Fibroblast of skin of scalp (primary cell): ENCODE measurements at regions not wholly inside any gene's neighbourhood (a gene's known extent, or its start where the extent isn't known, plus 50 kb on each side); places are given as distances from the start of the nearest gene placed in this dataset.
"Not testable (repeated sequence)": the region's sequence is repeated elsewhere in the genome, so short reads cannot be mapped to it uniquely, and the experiment has no call there.

Experiments used
- DNase-seq: peaks from one replicate; pipeline ENCODE4 v3.0.0-alpha.2; 2013

DNA sequence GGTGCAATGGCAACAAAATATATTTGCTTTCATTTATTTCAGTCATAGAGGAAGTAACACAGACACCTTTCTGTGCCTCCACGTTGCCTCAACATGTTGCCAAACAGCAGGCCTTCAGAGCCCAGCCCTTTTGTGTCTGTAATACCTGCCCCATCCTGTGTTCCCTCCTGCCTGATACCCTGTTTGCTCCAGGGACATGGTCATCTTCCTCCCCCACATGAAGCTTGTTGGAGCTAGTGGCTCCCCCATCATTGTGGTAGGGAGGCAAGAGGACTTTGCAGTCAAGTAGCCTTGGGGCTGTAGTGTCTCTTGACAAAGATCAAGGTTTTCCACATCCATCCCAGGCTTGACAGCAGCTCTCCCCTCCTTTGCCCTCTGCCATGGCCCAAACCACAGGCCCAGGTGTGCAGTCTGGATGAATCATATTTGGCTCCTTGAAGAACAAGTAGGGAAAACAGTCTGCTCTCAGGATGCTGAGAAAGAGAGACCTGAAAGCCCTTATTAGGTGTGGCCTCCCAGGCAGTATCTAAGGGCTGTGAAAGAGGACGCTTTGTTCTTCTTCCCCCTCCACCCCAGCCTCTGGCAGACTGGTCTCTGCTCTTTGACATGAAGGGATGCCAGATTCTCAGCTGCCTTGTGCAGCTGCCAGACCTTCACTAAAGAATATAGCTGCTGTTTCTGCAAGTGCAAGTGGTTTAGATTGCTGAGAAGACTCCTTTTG lies 329.0 kb downstream of the C12orf75 start:
- DNase-seq, result no peak

DNA sequence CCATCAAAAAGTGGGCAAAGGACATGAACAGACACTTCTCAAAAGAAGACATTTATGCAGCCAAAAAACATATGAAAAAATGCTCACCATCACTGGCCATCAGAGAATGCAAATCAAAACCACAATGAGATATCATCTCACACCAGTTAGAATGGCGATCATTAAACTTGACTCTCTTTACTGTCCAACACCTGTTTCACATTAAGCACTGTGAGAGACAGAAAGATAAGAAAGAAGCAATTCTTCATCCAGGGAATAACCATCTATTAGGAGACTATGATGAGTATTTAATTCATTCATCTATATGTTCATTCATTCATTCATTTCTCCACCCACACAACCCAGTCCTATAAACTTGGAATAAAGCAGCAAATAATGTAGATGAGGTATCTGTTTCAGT lies 334.3 kb downstream of the C12orf75 start:
- DNase-seq, result not testable (repeated sequence)

DNA sequence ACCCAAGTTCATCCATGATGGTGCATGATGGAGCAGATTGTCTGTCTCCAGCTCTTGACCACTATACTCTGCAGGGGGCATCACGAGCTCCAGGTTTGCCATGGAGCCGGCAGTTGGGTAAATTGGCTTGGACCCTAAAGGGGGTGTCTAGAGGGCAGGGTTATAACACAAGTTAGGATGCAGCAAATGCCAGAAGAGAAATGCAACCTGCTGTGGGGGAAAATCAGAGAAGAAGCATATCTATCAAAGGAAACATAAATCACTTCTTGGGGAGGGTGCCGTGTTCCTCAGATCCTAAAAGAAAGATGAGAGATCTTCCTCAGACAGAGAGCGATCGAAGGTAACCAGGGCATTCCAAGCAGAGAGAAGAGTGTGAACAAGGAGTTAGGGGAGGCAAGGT lies 334.9 kb downstream of the C12orf75 start:
- DNase-seq, result no peak

DNA sequence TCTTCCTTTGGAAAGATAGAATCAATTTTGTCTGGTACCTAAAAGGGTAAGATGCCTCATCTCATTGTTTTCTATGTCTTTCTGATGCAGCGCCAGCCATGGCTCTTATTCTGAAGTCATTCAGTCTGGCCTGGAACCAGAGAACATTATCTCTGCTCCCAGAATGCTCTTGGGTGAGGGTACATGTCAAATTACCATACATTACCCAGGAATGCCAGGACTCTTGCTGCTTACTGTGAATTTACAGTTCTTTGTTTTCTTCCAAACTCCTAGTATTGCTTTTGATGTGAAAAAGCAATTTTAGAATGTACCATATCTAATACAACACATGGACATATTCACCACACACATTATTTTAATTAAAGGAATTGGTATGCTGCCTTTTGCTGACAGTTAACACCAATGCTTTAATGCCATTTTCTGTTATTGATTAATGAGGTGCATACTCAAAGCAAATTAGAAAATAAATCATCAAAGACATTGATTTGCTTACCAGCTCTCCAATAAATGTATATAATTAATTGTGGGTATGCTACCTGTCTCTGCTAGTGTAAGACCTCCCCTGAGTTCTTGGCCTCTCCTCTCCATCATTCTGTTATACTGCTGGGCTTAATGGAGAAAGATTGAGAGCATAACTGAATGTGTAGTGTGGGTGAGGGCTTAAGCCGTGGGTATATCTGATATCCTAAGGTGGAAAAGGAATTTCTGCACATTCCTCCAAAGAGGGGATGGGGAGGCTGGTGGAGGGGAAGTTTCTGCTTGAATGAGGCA lies 337.7 kb downstream of the C12orf75 start:
- peak; percentile 18 for DNase-seq

DNA sequence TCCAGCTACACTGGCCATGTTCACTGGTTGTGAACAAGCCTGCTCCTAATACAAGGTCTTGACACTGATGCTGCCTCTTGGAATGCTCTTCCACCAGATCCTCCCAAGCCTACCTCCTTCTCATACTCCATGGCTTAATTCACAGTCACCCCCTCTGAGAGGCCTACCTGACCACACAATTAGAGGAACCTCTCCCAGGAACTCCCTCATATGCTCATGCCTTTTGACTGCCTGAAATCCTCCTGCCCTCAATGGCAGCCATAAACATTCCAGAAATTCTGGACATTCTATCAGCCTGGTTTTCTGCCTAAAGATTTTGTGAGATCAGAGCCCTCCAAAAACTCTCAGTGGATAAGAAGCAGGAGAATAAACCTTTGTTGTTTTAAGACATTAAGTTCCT lies 340.2 kb downstream of the C12orf75 start:
- DNase-seq, result peak; percentile 93

DNA sequence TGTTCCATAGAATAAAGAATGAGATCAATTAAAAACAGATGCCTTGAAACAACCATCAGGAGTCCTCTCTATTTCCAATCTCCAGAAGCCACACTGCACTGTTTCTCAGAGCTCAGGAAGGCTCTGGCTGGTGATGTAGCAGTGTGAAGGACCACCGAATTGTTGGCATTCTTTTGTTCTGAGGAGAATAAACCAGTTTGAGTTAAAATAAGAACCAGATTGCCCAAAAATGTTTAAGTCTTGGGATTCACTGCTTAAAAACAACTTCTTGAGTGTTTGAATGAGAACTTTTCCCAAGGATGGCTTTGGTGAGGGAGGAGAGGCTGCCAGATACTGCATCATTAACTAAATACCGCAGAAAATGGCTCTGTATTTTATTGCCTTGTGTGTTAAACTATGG lies 341.2 kb downstream of the C12orf75 start:
- peak; percentile 99 for DNase-seq

DNA sequence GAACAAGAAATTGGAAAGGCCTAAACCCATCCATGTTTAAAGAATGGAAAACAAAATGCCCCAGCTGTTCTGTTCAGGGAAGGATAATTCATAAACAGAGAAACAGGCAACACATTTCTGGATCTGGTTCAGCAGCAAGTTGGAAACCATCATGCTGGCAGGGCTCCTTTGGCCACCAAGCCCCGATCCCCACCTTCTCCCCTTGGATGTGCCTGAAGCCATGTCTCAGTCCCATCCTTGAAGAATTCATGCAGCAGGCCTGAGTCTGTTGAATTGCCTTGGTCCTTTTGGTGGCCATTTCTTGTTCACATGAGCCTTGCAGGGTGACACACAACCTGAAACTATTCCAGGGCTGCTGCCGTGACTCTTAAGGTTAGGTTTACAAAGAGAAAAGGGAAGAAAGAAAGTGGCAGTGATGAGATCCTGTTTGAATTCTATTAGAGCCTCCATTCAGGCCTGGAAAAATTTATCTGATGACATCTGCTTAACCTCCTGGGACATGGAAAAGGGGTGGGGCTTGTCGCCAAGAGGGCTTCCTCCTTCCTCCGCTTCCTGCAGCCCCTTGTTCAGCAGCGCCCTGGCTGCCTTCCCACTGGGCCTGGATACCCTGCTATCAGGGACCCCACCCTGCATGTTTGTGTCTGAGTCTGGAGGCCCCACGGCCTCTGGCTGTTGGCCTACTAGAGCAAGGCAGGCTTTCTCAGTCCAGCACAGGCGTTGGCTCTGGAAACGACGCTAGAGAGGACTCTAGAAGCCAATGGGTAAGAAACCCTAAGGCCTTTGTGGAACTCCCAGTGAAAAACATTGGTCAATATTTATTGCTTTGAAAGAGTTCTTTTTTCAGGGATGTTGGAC lies 341.9 kb downstream of the C12orf75 start:
- DNase-seq, result peak; percentile 80

DNA sequence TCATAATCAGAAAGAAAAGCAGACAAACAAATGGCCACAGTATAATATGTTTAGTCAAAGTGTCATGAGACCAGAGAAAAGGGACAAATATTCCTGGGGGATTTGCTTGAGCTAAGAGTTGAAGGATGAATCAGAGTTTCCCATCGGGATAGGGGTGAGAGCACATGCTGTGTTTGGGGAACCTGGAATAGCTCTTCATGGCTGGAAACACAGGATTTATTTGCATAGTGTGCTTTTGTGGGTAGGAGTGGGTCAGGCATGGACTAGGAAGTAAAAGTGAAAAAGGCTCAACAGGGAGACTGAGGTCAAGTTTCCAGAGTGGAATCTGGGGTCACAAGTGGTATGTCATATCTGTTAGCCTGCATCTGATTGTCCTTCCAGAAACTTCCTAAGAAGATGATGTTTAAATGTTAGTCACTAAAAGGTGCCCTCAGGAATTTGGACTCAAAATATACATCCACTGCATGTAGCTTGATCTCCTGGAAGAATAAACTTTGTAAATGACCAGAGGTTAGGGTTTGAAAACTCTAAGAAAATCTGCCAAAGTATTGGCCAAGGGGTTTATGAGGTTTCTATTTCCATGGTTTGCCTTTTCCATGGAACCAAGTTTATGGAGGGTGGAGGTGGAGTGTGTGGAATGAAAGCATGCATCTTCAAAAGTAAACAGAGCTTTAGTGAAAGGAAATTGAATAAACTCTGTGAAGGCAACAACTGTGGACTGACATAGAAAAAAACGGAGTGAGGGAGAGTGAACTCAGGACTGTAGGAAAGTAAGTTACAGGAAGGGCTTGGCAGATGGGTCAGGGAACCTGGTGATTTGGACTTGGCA lies 344.6 kb downstream of the C12orf75 start:
- DNase-seq, result no peak

DNA sequence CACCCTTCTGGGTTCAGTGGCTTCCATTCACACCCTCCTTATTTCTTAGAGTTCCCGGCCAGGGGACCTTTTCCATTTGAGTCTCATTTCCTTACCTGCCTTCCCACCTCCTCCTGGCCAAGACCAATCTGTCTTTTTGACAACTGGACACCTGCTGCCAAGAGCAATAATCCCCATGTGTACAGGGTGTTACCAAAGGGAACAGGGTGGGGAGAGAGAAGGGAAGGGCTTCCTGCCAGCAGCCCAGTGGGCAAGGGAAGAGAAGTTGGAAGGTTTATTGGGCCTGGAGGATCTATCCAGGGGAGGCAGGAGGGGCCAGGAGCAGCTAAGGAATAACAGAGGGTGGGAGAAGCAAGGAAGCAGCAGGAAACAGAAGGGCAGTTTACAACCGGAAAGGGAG lies 346.2 kb downstream of the C12orf75 start:
- DNase-seq, result no peak

DNA sequence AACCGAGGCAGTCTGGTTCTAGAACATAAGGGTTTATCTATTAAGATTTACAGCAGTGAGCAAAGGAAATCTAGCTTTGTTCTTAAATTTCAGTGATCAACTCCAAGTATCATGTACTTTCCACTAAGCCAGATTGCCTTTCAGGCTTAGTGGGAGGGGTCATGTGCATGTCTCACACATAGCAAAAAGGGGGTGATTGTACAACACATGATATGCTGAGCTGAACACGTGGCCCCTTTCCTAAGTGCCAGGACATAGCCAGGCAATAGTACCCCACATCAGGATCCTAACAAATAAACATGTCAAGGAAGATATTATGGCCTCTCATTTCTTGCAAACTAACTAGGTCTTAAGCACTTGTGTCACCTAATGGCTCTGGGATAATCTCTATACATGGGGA lies 347.2 kb downstream of the C12orf75 start:
- no peak for DNase-seq

DNA sequence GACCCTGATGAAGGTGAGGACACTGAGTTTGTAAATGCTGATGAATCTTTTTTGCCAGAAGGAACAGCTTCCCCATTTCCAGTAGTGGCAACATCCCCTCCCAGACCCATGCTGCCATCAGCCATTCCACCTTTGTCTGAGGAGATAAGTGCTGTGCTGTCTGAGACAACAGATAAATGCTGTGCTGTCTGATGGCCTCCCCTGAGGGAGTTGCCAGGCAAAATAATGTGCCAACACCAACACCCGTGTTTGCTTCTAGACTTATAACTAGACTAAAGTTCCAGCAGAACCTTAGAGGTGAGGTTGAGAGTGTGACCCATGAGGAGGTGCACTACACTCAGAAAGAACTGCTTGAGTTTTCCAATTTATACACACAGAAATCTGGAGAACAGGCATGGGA lies 349.5 kb downstream of the C12orf75 start:
- DNase-seq, result no peak

DNA sequence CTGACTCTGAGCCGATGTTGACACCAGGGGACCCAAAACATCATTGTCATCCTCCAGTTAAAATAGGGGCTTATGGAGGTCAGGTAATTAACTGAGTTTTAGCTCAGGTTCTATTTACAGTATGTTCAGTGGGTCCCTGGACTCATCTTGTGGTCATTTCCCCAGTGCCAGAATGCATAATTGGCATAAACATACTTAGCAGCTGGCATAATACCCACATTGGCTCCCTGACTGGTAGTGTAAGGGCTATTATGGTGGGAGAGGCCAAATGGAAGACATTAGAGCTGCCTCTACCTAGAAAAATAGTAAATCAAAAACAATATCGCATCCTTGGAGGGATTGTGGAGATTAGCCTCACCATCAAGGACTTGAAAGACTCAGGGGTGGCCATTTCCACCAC lies 350.9 kb downstream of the C12orf75 start:
- DNase-seq, result no peak

DNA sequence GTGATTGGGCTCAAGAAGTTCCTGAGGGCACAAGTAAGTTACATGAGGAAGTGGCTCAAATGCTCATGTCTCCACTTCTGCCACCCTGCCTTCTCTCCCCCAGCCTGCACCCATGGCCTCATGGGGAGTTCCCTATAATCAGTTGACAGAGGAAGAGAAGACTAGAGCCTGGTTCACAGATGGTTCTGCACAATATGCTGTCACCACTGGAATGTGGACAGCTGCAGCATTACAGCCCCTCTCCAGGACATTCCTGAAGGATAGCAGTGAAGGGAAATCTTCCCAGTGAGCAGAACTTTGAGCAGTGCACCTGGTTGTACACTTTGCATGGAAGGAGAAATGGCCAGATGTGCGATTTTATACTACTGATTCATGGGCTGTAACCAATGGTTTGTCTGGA lies 352.3 kb downstream of the C12orf75 start:
- peak; percentile 22 for DNase-seq

DNA sequence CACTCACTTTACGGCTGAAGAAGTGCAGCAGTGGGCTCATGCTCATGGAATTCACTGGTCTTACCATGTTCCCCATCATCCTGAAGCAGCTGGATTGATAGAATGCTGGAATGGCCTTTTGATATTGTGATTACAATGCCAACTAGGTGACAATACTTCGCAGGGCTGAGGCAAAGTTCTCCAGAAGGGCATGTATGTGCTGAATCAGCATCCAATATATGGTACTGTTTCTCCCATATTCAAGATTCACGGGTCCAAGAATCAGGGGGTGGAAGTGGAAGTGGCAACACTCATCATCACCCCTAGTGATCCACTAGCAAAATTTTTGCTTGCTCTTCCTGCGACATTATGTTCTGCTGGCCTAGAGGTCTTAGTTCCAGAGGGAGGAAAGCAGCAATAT lies 353.3 kb downstream of the C12orf75 start:
- not testable (repeated sequence) for DNase-seq

DNA sequence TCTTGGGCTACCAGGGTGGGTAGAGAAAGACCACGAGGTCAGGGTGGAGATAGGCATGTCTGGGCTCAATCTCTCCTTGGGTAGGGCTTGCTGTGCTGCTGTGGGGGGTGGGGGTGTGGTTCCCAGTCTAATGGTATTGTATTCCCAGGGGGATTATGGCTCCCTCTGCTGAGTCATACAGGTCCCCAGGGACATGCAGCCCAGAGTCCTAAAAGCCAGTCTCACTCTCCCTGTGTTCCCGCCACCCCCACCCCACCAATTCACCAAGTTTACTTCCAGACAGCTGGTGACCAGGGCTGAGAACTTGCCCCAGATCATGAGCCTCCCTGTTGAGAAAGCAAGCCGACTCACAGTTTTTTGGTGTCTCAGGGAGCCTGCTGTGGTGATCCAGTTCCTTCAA lies 367.6 kb downstream of the C12orf75 start:
- DNase-seq, result peak; percentile 64

DNA sequence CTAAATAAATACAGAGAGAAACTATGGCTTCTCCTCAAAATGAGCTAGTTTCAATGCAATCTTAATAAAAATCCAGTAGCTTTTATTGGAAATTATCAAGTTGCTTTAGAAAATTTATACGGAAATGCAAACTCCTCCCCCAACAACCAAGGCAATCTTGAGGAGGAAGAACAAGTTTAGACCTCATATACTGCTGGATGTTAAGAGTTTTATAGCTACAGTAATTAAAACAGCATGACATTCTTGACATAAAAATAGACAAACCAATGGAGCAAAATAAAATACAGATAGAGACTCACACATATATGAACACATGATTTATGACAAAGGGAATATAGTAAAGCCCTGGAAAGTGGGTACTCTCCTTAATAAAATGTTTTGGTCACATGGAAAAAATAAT lies 368.7 kb downstream of the C12orf75 start:
- no peak for DNase-seq

DNA sequence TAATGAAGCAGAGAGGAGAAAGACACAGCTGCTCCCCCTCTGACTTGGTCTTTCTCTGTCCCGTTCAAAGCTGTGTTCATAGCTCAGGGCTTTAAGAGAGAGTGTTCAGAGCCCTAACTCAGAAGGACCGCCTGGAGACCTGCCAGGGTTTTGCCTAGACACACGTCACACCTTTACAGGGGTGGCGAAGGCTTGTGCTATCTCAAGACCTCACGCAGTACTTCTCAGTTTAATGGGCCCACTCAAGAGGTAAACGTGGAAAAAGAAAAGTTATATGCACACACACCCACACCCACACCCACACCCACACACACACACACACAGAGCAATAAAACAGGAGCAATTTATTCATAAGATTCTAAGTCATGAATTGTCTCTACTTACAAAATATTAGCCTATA lies 374.3 kb downstream of the C12orf75 start:
- DNase-seq, result no peak

DNA sequence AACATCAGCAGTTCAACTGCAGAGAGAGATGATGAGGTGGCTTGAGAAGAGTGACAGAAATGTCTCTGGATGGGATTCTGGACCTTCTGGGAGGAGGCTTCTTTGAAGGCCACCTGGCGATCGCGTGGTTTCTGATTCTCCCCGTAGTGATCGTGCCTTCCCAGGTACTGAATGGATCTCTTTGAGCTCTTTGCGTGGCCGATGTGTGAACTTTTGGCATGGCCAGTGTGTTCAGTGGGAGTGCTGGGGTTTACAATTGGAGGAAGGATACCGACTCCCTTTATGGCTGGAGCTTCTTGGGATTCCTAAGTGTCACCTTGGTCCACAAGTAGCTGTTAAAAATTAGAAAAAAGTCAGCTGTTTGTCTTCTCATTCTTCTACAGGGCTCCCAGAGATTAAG lies 374.7 kb downstream of the C12orf75 start:
- no peak for DNase-seq

DNA sequence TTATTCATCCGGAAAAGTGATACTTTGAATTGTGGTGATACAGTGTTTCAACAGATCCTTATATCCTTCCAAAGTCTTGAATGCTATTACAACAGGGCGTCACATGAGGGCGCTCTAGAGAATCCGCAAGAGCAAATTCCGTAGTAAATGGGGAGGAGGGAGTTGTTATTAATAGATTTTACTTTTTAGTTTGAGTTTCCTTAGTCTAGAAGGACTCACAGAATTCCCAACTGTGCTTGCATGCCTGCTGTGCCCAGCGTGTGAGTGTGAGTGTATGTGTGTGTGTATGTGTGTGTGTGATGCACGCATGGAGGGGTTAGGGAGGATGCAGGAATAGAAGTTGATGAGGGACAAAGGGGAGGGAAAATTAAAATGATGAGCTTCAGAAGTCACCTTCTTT lies 375.3 kb downstream of the C12orf75 start:
- DNase-seq, result peak; percentile 81

DNA sequence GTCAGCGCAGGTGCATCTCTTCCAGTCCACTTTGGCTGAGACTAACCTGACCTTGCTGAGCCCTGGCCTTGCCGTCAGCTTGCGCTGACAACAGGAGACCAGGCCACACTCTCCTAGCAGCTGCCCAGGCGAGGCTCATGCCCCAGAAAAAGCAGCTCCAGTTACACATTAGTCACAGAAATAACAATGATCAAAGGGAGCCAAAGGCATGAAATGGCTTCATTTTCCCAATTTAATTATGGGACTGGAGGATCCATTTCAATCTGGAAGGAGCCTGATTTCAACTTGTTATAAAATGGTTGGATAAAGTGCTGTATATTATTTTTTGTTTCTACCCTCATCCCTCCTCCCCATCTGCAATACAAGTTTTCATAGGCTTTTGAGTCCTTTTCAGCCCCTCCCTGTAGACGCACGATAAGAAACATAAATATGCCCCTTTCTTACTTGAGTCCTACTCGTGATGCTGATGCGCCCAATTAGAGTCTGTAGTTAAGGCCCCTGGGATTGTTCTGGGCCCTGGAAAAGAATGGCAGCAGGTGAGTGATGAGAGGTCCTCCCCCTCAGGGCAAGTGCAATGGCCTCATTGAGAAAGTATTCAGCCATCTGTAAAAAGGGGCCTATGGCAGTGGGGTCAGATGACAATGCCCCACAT lies 376.0 kb downstream of the C12orf75 start:
- peak; percentile 77 for DNase-seq

DNA sequence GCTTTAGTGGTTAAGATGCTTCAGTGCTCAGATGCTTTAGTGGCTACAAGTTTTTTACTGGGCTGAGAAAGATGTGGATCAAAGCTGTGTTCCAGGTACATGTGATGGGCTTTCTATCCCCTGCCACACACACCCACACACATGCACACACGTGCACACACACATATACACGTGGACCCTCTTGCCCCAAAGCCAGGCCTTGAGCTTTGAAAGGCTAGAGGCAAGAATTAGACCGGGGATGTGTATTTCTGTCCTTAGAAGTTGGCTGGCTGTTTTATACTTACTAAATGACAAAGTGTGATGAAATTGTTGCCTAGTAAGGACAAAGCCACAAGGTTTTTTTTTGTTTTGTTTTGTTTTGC lies 376.5 kb downstream of the C12orf75 start:
- no peak for DNase-seq
